NT2/D1 (cell line): ENCODE measurements at regions not wholly inside any gene's neighbourhood (a gene's known extent, or its start where the extent isn't known, plus 50 kb on each side); places are given as distances from the start of the nearest gene placed in this dataset.

Source experiments
- SUZ12 ChIP-seq: IDR thresholded peaks from 2 replicates; pipeline ENCODE4 v1.6.1; 2011; ENCODE audit not compliant: insufficient read length, insufficient read depth; ENCODE audit errors: extremely low read depth
- YY1 ChIP-seq: IDR thresholded peaks from 2 replicates; pipeline ENCODE4 v1.6.1; 2011; ENCODE audit not compliant: insufficient read length, insufficient read depth

DNA sequence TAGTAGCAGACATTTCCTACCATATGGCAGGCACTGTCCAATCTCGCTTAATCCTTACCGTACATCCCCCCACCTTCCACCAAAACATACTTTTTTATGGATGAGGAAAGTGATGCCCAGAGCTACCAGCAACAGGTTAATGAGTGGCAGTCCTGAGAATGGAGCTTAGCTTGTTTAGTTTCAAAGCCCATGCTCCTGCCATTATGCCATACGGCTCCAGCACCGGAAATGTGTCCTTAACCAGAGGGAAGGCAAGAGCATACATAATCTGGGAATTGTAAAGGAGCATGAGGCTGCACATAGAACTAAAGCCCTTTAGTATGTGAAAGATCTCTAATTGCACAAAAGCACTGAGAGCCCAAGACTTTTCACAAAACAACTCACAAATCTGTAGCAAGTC is 155.9 kb upstream of the PHYHIPL start:
- TF ChIP-seq YY1 (no peak), SUZ12 (no peak)
